ENCODE measurements at regions not wholly inside any gene's neighbourhood (a gene's known extent, or its start where the extent isn't known, plus 50 kb on each side); places are given as distances from the start of the nearest gene placed in this dataset.

DNA sequence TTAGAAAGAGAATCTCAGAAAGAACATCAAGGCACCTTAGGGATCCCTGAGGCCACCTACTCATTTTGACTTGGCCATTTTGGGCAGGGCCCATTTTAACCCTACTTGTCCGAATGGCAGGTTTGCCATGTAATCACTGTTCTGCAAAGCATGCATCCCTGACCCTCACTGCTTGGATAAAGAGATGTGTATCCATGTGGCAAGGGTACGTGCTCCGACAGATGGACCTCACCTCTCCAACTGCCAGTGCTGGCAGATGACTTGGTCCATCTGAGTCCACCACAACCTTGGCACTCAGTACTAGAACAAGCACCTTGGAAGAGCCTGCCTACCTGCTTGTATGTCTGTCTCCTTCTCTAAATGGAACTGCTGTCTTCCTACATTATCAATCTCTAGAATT, 139.4 kb downstream of the SPATA19 start:
- TF ChIP-seq REST (IDR thresholded peaks at IDR 0.05; ENCODE audit: borderline replicate concordance) (no peak), EZH2 (IDR thresholded peaks at IDR 0.05; ENCODE audit: borderline replicate concordance, insufficient read depth, low read length, poor library complexity, severe bottlenecking) (no peak), SMC3 (conservative IDR thresholded peaks at IDR 0.05; ENCODE audit: poor library complexity) (no peak), EP300 (conservative IDR thresholded peaks at IDR 0.05; ENCODE audit: poor library complexity, severe bottlenecking) (no peak), POLR2AphosphoS5 (IDR thresholded peaks at IDR 0.05) (no peak), MXI1 (conservative IDR thresholded peaks at IDR 0.05; ENCODE audit: poor library complexity, severe bottlenecking) (no peak), TAF1 (IDR thresholded peaks at IDR 0.05; ENCODE audit: low read depth) (no peak), RAD21 (conservative IDR thresholded peaks at IDR 0.05) (no peak)
- TF ChIP-seq, protein P1, sequence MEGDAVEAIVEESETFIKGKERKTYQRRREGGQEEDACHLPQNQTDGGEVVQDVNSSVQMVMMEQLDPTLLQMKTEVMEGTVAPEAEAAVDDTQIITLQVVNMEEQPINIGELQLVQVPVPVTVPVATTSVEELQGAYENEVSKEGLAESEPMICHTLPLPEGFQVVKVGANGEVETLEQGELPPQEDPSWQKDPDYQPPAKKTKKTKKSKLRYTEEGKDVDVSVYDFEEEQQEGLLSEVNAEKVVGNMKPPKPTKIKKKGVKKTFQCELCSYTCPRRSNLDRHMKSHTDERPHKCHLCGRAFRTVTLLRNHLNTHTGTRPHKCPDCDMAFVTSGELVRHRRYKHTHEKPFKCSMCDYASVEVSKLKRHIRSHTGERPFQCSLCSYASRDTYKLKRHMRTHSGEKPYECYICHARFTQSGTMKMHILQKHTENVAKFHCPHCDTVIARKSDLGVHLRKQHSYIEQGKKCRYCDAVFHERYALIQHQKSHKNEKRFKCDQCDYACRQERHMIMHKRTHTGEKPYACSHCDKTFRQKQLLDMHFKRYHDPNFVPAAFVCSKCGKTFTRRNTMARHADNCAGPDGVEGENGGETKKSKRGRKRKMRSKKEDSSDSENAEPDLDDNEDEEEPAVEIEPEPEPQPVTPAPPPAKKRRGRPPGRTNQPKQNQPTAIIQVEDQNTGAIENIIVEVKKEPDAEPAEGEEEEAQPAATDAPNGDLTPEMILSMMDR (IDR thresholded peaks at IDR 0.05; ENCODE audit: poor library complexity, severe bottlenecking): no peak

Data from neural cell (in vitro differentiated cells).